ENCODE measurements at regions not wholly inside any gene's neighbourhood (a gene's known extent, or its start where the extent isn't known, plus 50 kb on each side); places are given as distances from the start of the nearest gene placed in this dataset.

GRCh38 chr2:181235683-181236459 is 221.3 kb upstream of the ITGA4 start:
- H3K9me3 ChIP-seq: no peaks in the 10 kb centered on the region
- 84 to 87% (median 85%) methylated on average over 4 of the region's 4 CpGs for WGBS, 4 donors
- intact Hi-C loops (cut with DNase I): no loop called here
- H3K27me3 ChIP-seq: no peaks in the 10 kb centered on the region
- H3K4me1 ChIP-seq: peaks cover 0 to 5% (median 0%) of the 10 kb centered on the region in 12 donors
- TF ChIP-seq CTCF (IDR thresholded peaks at IDR 0.05): no peak
- no peak for TF ChIP-seq POLR2A (IDR thresholded peaks at IDR 0.05)
- no peaks in the 10 kb centered on the region for H3K36me3 ChIP-seq
- H3K4me3 ChIP-seq: no peak overlapping the region
- DNase-seq (no peak), ATAC-seq (no peak)
- H3K27ac ChIP-seq: no peak overlapping the region

- H3K36me3 ChIP-seq: no peaks in the 10 kb centered on the region
- H3K27me3 ChIP-seq: no peaks in the 10 kb centered on the region
- TF ChIP-seq POLR2A (IDR thresholded peaks at IDR 0.05): no peak
- peak in 1 of 12 donors; percentile 9 for TF ChIP-seq CTCF (IDR thresholded peaks at IDR 0.05)
Measured at GRCh38 chr2:181239201-181239799, 217.9 kb upstream of the ITGA4 start.

GRCh38 chr2:181240844-181241243 is 216.3 kb upstream of the ITGA4 start:
- TF ChIP-seq CTCF (IDR thresholded peaks at IDR 0.05): no peak
- TF ChIP-seq POLR2A (IDR thresholded peaks at IDR 0.05): no peak
- no peak overlapping the region for H3K4me3 ChIP-seq
- no peak overlapping the region for H3K27ac ChIP-seq
- no peaks in the 10 kb centered on the region for H3K36me3 ChIP-seq
- no peaks in the 10 kb centered on the region for H3K9me3 ChIP-seq
- no peak for ATAC-seq
- H3K27me3 ChIP-seq: no peaks in the 10 kb centered on the region
- intact Hi-C loops (cut with DNase I): no loop called here
- H3K4me1 ChIP-seq: peaks cover 0 to 5% (median 0%) of the 10 kb centered on the region in 12 donors
- 85 to 91% (median 88%) methylated on average over 1 of the region's 1 CpG for WGBS, 4 donors
- no peak for DNase-seq

More at GRCh38 chr2:181239201-181239799, 217.9 kb upstream of the ITGA4 start:
- no peak for ATAC-seq
- no peak overlapping the region for H3K4me3 ChIP-seq
- no peak overlapping the region for H3K27ac ChIP-seq
- H3K9me3 ChIP-seq: no peaks in the 10 kb centered on the region
- WGBS, 4 donors: 60 to 78% (median 63%) methylated on average over 2 of the region's 2 CpGs
- DNase-seq: no peak
- peaks cover 0 to 5% (median 0%) of the 10 kb centered on the region in 12 donors for H3K4me1 ChIP-seq
- intact Hi-C loops (cut with DNase I): no loop called here

GRCh38 chr2:181241366-181241765 is 215.8 kb upstream of the ITGA4 start:
- no peak for TF ChIP-seq CTCF (IDR thresholded peaks at IDR 0.05)
- no peak for TF ChIP-seq POLR2A (IDR thresholded peaks at IDR 0.05)
- WGBS, 4 donors: 70 to 82% (median 74%) methylated on average over 2 of the region's 2 CpGs
- H3K4me1 ChIP-seq: peaks cover 0 to 5% (median 0%) of the 10 kb centered on the region in 12 donors
- H3K9me3 ChIP-seq: no peaks in the 10 kb centered on the region
- no peak for DNase-seq
- ATAC-seq: no peak
- H3K27me3 ChIP-seq: no peaks in the 10 kb centered on the region
- H3K4me3 ChIP-seq: no peak overlapping the region
- no peaks in the 10 kb centered on the region for H3K36me3 ChIP-seq
- intact Hi-C loops (cut with DNase I): no loop called here
- no peak overlapping the region for H3K27ac ChIP-seq

Data from heart left ventricle (tissue), 16 donors.